ENCODE measurements at regions not wholly inside any gene's neighbourhood (a gene's known extent, or its start where the extent isn't known, plus 50 kb on each side); places are given as distances from the start of the nearest gene placed in this dataset.

DNA sequence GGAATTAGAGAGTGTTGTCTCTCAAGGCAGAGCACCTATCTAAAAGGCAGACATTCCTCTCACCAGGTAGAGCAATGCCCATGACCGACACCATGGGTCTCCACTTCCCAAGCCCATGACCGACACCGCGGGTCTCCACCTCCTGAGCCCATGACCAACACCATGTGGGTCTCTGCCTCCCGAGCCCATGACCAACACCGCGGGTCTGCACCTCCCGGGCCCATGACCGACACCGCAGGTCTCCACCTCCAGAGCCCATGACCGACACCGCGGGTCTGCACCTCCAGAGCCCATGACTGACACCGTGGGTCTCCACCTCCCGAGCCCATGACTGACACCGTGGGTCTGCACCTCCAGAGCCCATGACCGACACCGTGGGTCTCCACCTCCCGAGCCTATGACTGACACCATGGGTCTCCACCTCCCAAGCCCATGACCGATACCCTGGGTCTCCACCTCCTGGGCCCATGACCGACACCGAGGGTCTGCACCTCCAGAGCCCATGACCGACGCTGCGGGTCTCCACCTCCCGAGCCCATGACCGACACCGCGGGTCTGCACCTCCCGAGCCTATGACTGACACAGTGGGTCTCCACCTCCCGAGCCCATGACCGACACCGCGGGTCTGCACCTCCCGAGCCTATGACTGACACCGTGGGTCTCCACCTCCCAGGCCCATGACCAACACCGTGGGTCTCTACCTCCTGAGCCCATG is 262.4 kb upstream of the SALL3 start:
- TF ChIP-seq, protein P1, sequence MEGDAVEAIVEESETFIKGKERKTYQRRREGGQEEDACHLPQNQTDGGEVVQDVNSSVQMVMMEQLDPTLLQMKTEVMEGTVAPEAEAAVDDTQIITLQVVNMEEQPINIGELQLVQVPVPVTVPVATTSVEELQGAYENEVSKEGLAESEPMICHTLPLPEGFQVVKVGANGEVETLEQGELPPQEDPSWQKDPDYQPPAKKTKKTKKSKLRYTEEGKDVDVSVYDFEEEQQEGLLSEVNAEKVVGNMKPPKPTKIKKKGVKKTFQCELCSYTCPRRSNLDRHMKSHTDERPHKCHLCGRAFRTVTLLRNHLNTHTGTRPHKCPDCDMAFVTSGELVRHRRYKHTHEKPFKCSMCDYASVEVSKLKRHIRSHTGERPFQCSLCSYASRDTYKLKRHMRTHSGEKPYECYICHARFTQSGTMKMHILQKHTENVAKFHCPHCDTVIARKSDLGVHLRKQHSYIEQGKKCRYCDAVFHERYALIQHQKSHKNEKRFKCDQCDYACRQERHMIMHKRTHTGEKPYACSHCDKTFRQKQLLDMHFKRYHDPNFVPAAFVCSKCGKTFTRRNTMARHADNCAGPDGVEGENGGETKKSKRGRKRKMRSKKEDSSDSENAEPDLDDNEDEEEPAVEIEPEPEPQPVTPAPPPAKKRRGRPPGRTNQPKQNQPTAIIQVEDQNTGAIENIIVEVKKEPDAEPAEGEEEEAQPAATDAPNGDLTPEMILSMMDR (IDR thresholded peaks at IDR 0.05): no peak
- no peak for TF ChIP-seq POLR2A (IDR thresholded peaks at IDR 0.05)

All from heart left ventricle (tissue), 13 donors.